ENCODE measurements at regions not wholly inside any gene's neighbourhood (a gene's known extent, or its start where the extent isn't known, plus 50 kb on each side); places are given as distances from the start of the nearest gene placed in this dataset.

DNA sequence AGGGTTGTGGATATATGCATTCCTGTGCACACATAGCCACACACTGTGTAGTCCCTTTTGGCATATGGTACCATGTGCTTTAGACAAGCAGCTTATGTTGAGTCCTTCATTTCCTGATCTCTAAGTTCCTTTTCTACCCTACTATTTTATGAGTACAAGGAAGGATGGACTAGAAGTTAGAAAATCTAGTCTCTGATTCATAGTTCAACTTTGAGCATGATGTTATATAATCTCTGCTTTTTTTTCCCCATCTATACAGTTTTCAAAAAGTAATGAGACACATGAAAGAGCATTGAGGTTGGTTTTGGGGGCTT is 123.6 kb downstream of the PLEKHG1 start:
- TF ChIP-seq STAT3 (IDR thresholded peaks at IDR 0.05; ENCODE audit: low read depth, low read length) (no peak), HDAC2 (IDR thresholded peaks at IDR 0.05) (no peak), SP1 (IDR thresholded peaks at IDR 0.05; ENCODE audit: low read depth, low read length) (no peak), RAD21 (IDR thresholded peaks at IDR 0.05; ENCODE audit: insufficient read depth, low read depth, low read length) (no peak), EP300 (IDR thresholded peaks at IDR 0.05; ENCODE audit: borderline replicate concordance in 1 of 2, control insufficient read depth in 1 of 2, low read depth in 2 of 2, low read length in 2 of 2) (no peak), TAF1 (IDR thresholded peaks at IDR 0.05; ENCODE audit: borderline replicate concordance, low read depth, low read length) (no peak), HDGF (IDR thresholded peaks at IDR 0.05) (no peak), EZH2 (IDR thresholded peaks at IDR 0.05; ENCODE audit: borderline replicate concordance, control insufficient read depth, low read depth, low read length) (no peak), PAX8 (IDR thresholded peaks at IDR 0.05) (no peak)
- TF ChIP-seq, protein P1, sequence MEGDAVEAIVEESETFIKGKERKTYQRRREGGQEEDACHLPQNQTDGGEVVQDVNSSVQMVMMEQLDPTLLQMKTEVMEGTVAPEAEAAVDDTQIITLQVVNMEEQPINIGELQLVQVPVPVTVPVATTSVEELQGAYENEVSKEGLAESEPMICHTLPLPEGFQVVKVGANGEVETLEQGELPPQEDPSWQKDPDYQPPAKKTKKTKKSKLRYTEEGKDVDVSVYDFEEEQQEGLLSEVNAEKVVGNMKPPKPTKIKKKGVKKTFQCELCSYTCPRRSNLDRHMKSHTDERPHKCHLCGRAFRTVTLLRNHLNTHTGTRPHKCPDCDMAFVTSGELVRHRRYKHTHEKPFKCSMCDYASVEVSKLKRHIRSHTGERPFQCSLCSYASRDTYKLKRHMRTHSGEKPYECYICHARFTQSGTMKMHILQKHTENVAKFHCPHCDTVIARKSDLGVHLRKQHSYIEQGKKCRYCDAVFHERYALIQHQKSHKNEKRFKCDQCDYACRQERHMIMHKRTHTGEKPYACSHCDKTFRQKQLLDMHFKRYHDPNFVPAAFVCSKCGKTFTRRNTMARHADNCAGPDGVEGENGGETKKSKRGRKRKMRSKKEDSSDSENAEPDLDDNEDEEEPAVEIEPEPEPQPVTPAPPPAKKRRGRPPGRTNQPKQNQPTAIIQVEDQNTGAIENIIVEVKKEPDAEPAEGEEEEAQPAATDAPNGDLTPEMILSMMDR (IDR thresholded peaks at IDR 0.05 in 2 of 3, conservative IDR thresholded peaks at IDR 0.05 in 1 of 3; ENCODE audit: control insufficient read depth in 2 of 3, extremely low read depth in 1 of 3, insufficient read depth in 1 of 3, low read depth in 3 of 3, low read length in 3 of 3) = no peak
- TF ChIP-seq, protein P2, sequence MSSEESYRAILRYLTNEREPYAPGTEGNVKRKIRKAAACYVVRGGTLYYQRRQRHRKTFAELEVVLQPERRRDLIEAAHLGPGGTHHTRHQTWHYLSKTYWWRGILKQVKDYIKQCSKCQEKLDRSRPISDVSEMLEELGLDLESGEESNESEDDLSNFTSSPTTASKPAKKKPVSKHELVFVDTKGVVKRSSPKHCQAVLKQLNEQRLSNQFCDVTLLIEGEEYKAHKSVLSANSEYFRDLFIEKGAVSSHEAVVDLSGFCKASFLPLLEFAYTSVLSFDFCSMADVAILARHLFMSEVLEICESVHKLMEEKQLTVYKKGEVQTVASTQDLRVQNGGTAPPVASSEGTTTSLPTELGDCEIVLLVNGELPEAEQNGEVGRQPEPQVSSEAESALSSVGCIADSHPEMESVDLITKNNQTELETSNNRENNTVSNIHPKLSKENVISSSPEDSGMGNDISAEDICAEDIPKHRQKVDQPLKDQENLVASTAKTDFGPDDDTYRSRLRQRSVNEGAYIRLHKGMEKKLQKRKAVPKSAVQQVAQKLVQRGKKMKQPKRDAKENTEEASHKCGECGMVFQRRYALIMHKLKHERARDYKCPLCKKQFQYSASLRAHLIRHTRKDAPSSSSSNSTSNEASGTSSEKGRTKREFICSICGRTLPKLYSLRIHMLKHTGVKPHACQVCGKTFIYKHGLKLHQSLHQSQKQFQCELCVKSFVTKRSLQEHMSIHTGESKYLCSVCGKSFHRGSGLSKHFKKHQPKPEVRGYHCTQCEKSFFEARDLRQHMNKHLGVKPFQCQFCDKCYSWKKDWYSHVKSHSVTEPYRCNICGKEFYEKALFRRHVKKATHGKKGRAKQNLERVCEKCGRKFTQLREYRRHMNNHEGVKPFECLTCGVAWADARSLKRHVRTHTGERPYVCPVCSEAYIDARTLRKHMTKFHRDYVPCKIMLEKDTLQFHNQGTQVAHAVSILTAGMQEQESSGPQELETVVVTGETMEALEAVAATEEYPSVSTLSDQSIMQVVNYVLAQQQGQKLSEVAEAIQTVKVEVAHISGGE (CRISPR knock-in tag; IDR thresholded peaks at IDR 0.05) = no peak

Data from GM12878 (cell line).